GM18498 (cell line): ENCODE measurements at regions not wholly inside any gene's neighbourhood (a gene's known extent, or its start where the extent isn't known, plus 50 kb on each side); places are given as distances from the start of the nearest gene placed in this dataset.
"Not testable (repeated sequence)": the region's sequence is repeated elsewhere in the genome, so short reads cannot be mapped to it uniquely, and the experiment has no call there.

Experiments used
- ATAC-seq: cut with Tn5 transposase; IDR thresholded peaks from one replicate; pipeline ENCODE4 v1.9.1; 2021; ENCODE audit warnings: mild to moderate bottlenecking, moderate library complexity; ENCODE audit not compliant: unreplicated experiment

- ATAC-seq, result no peak
Measured at GRCh38 chr13:87153371-87153770, 517.8 kb upstream of the SLITRK5 start.

GRCh38 chr13:87166348-87166747 lies 504.8 kb upstream of the SLITRK5 start:
- no peak for ATAC-seq

GRCh38 chr13:87168390-87168789 lies 502.8 kb upstream of the SLITRK5 start:
- no peak for ATAC-seq

- ATAC-seq, result no peak
Measured at GRCh38 chr13:87169337-87169736, 501.8 kb upstream of the SLITRK5 start.

- no peak for ATAC-seq
Measured at GRCh38 chr13:87172166-87172835, 498.9 kb upstream of the SLITRK5 start.

GRCh38 chr13:87185138-87185537 lies 486.0 kb upstream of the SLITRK5 start:
- ATAC-seq, result not testable (repeated sequence)

GRCh38 chr13:87186647-87187046 lies 484.5 kb upstream of the SLITRK5 start:
- not testable (repeated sequence) for ATAC-seq

- ATAC-seq, result not testable (repeated sequence)
Measured at GRCh38 chr13:87191485-87191884, 479.7 kb upstream of the SLITRK5 start.

GRCh38 chr13:87198371-87198770 lies 472.8 kb upstream of the SLITRK5 start:
- ATAC-seq, result no peak

- ATAC-seq, result no peak
Measured at GRCh38 chr13:87206708-87207107, 464.5 kb upstream of the SLITRK5 start.

- ATAC-seq, result no peak
Measured at GRCh38 chr13:87207280-87208003, 463.7 kb upstream of the SLITRK5 start.

- ATAC-seq, result no peak
Measured at GRCh38 chr13:87208636-87209035, 462.5 kb upstream of the SLITRK5 start.

GRCh38 chr13:87234981-87235380 lies 436.2 kb upstream of the SLITRK5 start:
- no peak for ATAC-seq

- ATAC-seq, result no peak
Measured at GRCh38 chr13:87235621-87236020, 435.6 kb upstream of the SLITRK5 start.

- no peak for ATAC-seq
Measured at GRCh38 chr13:87244256-87244890, 426.8 kb upstream of the SLITRK5 start.

GRCh38 chr13:87249847-87250246 lies 421.3 kb upstream of the SLITRK5 start:
- ATAC-seq, result not testable (repeated sequence)

GRCh38 chr13:87255394-87255793 lies 415.8 kb upstream of the SLITRK5 start:
- no peak for ATAC-seq

GRCh38 chr13:87259479-87260083 lies 411.6 kb upstream of the SLITRK5 start:
- ATAC-seq, result no peak

GRCh38 chr13:87274209-87274819 lies 396.9 kb upstream of the SLITRK5 start:
- no peak for ATAC-seq

- no peak for ATAC-seq
Measured at GRCh38 chr13:87280139-87280538, 391.0 kb upstream of the SLITRK5 start.

GRCh38 chr13:87287721-87288120 lies 383.4 kb upstream of the SLITRK5 start:
- no peak for ATAC-seq
